Mesodermal cell (in vitro differentiated cells): ENCODE measurements at regions not wholly inside any gene's neighbourhood (a gene's known extent, or its start where the extent isn't known, plus 50 kb on each side); places are given as distances from the start of the nearest gene placed in this dataset.

ENCODE experiments used
- H3K27ac ChIP-seq: 2 replicates; pipeline ENCODE4 v1.7.0; 2013; ENCODE audit warnings: mild to moderate bottlenecking, low read depth, low read length, moderate library complexity; ENCODE audit not compliant: severe bottlenecking
- H3K36me3 ChIP-seq: 2 replicates; pipeline ENCODE4 v1.7.1; 2013; ENCODE audit warnings: mild to moderate bottlenecking, low read length, moderate library complexity; ENCODE audit not compliant: control insufficient read depth, insufficient read depth
- H3K4me1 ChIP-seq: one replicate; pipeline ENCODE4 v1.7.1; 2013; ENCODE audit warnings: mild to moderate bottlenecking, low read length; ENCODE audit not compliant: insufficient read depth, control insufficient read depth, poor library complexity, severe bottlenecking
- H3K4me3 ChIP-seq: 2 replicates; pipeline ENCODE4 v1.7.0; 2013; ENCODE audit warnings: low read length, control low read depth, mild to moderate bottlenecking; ENCODE audit not compliant: insufficient read depth, poor library complexity, severe bottlenecking; ENCODE audit errors: extremely low read depth
- H3K9me3 ChIP-seq: 2 replicates; pipeline ENCODE4 v1.7.1; 2013; ENCODE audit warnings: mild to moderate bottlenecking, low read length, moderate library complexity; ENCODE audit not compliant: control insufficient read depth
- WGBS, 2 experiments: methylation state at CpG; one replicate each; pipeline ENCODE4 v1.1.5; 2013; ENCODE audit warnings: missing lambda C conversion rate in 2 of 2; ENCODE audit not compliant: insufficient coverage in 2 of 2; 5-methylcytosine and 5-hydroxymethylcytosine counted together

GRCh38 chr5:159555084-159555483, 224.8 kb upstream of the IL12B start:
- no peaks in the 10 kb centered on the region for H3K36me3 ChIP-seq
- H3K27ac ChIP-seq: no peak overlapping the region
- 29 to 83% methylated on average over 1 of the region's 1 CpG for WGBS, 2 experiments
- peaks cover 10% of the 10 kb centered on the region for H3K4me1 ChIP-seq
- H3K9me3 ChIP-seq: no peaks in the 10 kb centered on the region
- H3K4me3 ChIP-seq: no peak overlapping the region

GRCh38 chr5:159559337-159559736, 229.1 kb upstream of the IL12B start:
- Histone ChIP-seq H3K4me1 (no peaks in the 10 kb centered on the region), H3K36me3 (no peaks in the 10 kb centered on the region), H3K4me3 (no peak overlapping the region), H3K27ac (no peak overlapping the region), H3K9me3 (no peaks in the 10 kb centered on the region)
- 80 to 100% methylated on average over 1 to 2 of the region's 2 CpGs for WGBS, 2 experiments

GRCh38 chr5:159560088-159560487, 229.8 kb upstream of the IL12B start:
- Histone ChIP-seq H3K36me3 (no peaks in the 10 kb centered on the region), H3K4me3 (no peak overlapping the region), H3K9me3 (no peaks in the 10 kb centered on the region), H3K27ac (no peak overlapping the region), H3K4me1 (no peaks in the 10 kb centered on the region)
- 85 to 92% methylated on average over 6 of the region's 7 CpGs for WGBS, 2 experiments

GRCh38 chr5:159564031-159564430, 233.7 kb upstream of the IL12B start:
- H3K9me3 ChIP-seq: no peaks in the 10 kb centered on the region
- H3K4me1 ChIP-seq: no peaks in the 10 kb centered on the region
- WGBS, 2 experiments: 90 to 100% methylated on average over 1 to 2 of the region's 2 CpGs
- H3K27ac ChIP-seq: no peak overlapping the region
- H3K36me3 ChIP-seq: no peaks in the 10 kb centered on the region
- H3K4me3 ChIP-seq: no peak overlapping the region

GRCh38 chr5:159566832-159567231, 236.5 kb upstream of the IL12B start:
- Histone ChIP-seq H3K4me3 (no peak overlapping the region), H3K36me3 (no peaks in the 10 kb centered on the region), H3K4me1 (no peaks in the 10 kb centered on the region), H3K9me3 (no peaks in the 10 kb centered on the region), H3K27ac (no peak overlapping the region)
- 88% methylated on average over 1 of the region's 2 CpGs; no CpG with 5 or more reads in 1 of the 2 experiments for WGBS, 2 experiments

- Histone ChIP-seq H3K4me1 (no peaks in the 10 kb centered on the region), H3K9me3 (no peaks in the 10 kb centered on the region), H3K4me3 (no peak overlapping the region), H3K36me3 (no peaks in the 10 kb centered on the region), H3K27ac (no peak overlapping the region)
- 60 to 83% methylated on average over 1 of the region's 1 CpG for WGBS, 2 experiments
These were observed 237.2 kb upstream of the IL12B start for GRCh38 chr5:159567461-159567860.

GRCh38 chr5:159571501-159572244, 241.4 kb upstream of the IL12B start:
- 75 to 80% methylated on average over 1 of the region's 1 CpG for WGBS, 2 experiments
- Histone ChIP-seq H3K36me3 (no peaks in the 10 kb centered on the region), H3K4me1 (no peaks in the 10 kb centered on the region), H3K27ac (no peak overlapping the region), H3K9me3 (no peaks in the 10 kb centered on the region), H3K4me3 (no peak overlapping the region)

- Histone ChIP-seq H3K27ac (no peak overlapping the region), H3K9me3 (no peaks in the 10 kb centered on the region), H3K4me3 (no peak overlapping the region), H3K36me3 (no peaks in the 10 kb centered on the region), H3K4me1 (no peaks in the 10 kb centered on the region)
- 93 to 98% methylated on average over 5 to 6 of the region's 7 CpGs for WGBS, 2 experiments
These were observed 246.6 kb upstream of the IL12B start for GRCh38 chr5:159576902-159577301.

GRCh38 chr5:159581502-159582249, 251.4 kb upstream of the IL12B start:
- H3K9me3 ChIP-seq: no peaks in the 10 kb centered on the region
- no peaks in the 10 kb centered on the region for H3K36me3 ChIP-seq
- WGBS, 2 experiments: 82 to 86% methylated on average over 5 to 6 of the region's 7 CpGs
- H3K4me1 ChIP-seq: no peaks in the 10 kb centered on the region
- no peak overlapping the region for H3K4me3 ChIP-seq
- no peak overlapping the region for H3K27ac ChIP-seq

GRCh38 chr5:159582756-159583541, 252.7 kb upstream of the IL12B start:
- no peaks in the 10 kb centered on the region for H3K9me3 ChIP-seq
- H3K4me1 ChIP-seq: no peaks in the 10 kb centered on the region
- H3K27ac ChIP-seq: no peak overlapping the region
- no peaks in the 10 kb centered on the region for H3K36me3 ChIP-seq
- no peak overlapping the region for H3K4me3 ChIP-seq
- WGBS, 2 experiments: 82 to 100% methylated on average over 1 of the region's 1 CpG
